Activated effector memory CD4-positive, alpha-beta T cell treated with Interleukin-2 at 50 U/mL for 16 hours (primary cell): ENCODE measurements at regions not wholly inside any gene's neighbourhood (a gene's known extent, or its start where the extent isn't known, plus 50 kb on each side); places are given as distances from the start of the nearest gene placed in this dataset.

Source experiments
- DNase-seq: peaks from one replicate; pipeline ENCODE4 v3.0.0-alpha.2; 2020

DNA sequence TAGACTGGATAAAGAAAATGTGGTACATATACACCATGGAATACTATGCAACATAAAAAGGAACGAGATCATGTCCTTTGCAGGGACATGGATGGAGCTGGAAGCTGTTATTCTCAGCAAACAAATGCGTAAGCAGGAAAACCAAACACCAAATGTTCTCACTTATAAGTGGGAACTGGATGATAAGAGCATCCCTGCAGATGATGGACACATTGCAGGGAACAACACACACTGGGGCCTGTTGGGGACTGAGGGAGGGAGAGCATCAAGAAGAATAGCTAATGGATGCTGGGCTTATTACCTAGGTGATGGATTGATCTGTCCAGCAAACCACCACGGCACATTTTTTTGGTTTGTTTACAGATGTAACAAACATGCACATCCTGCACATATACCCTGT is 470.5 kb upstream of the CITED2 start:
- no peak for DNase-seq

DNA sequence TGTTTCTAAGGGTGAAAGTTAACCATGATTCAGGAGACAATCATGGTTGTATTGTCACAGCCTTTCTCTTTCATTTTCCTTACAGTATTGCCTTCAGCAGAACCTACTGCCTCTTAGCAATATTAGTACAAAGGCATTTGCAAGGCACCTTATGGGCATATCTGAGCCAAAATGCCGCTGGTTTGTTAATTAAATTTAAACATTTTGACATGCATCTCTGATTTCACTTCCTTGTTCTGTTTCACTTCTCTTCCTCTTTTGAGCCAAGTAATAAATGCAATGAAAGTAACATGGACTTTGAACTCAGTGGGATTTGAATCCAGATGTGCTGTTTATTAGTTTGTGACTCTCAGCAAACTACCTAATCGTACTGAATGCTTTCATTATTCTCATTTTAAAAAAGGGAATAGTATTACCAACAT is 467.4 kb upstream of the CITED2 start:
- no peak for DNase-seq

DNA sequence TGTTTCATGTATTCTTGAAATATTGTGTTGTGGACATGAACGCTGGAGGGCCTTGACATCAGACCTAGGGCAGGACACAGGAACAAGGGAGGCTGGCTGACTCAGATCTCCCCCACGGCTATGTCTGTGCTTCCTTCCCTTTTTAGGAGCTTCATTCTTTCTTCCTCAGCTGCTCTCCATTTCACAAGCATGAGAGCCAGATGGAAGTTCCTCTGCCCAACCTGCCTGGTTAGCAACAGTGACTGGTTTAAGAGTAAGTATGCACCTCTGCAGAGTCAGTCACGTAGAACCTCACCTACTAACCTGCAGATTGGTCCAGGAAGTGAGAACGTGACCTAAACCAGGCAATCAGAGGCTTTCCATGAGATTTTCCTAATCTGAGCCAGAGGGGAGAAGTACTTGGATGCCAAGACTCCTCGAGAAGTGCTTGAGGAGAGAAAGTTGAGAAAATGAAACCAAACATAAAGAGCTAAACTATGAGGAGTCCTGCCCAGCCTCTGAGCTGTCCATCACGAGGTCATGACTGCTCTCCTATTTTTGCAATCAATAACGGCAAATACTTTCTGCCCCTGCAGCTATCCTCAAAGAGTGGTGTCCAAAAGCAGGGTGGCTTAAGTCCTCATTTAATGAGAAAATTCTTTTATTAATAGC is 465.2 kb upstream of the CITED2 start:
- DNase-seq: no peak

DNA sequence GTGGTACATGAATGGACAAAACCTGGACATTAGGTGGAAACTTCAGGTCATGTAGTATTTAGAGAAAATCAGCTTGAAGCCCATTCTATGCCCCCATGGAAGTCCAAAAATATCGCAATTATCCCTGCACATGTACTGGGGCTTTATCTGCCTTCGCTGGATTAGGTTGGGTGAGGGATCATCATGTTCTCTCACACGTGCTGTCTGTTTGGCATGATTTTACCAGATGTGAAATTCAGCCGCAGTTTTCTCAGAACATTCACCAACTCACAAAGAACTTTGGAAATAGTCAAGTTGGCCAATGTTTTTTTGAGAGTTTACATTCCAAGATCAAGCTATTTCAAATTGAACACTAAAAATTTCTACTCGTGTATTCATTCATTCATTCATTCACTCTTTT is 459.8 kb upstream of the CITED2 start:
- no peak for DNase-seq

DNA sequence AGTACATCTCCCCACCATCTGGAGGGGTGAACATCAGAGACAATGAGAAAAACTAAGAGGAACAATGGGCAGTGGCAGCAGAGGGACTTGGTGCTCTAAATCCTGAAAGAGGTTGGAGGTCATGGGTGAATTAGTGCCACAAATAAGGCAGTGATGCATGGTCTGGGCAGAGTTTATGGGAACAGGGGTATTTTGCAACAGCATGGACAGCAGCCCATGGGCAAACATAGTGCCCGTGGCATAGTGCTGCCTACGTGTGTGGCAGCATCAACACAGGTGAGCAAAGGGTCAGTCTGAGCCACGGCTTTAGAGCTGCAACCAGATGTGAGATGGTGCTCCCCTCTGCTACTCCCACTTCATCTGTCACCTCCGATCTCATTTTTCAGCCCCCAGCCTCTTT is 459.1 kb upstream of the CITED2 start:
- no peak for DNase-seq

DNA sequence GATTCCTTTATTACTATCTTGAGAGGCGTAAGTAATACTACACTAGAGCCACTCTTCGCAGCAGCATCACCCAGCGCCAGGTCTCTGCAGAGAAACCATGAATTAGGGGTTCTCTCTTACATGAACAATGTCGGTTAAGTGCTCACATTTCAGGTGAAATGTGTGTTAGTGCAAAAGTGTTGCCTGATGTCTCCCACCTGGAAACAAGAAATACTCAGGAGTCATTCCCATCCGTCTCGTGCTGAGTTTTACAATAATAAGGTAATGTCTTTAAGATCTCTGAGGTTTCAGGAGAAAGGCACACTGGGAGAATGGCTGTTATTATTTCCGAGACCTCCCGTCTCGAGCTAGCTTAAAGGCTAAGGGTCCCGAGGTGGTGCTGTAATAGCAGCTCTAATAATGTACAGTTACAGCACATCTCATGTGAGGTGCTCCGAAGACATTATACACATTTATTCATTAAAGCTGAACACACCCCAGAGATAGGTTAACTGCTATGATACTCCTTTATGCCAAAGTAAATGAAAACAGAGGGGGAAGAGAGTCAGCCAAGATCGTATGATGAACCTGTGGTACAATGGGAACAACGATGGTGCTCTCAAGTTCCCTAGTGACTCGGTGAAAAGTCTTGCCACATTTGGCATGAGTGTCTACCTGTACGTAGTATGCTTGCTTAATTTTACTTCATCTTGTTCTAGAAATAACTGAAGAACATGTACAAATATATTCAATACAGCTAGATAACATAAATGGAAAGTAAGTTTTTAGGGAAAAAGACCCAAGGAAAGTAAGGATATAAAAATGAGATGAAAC is 458.3 kb upstream of the CITED2 start:
- no peak for DNase-seq

DNA sequence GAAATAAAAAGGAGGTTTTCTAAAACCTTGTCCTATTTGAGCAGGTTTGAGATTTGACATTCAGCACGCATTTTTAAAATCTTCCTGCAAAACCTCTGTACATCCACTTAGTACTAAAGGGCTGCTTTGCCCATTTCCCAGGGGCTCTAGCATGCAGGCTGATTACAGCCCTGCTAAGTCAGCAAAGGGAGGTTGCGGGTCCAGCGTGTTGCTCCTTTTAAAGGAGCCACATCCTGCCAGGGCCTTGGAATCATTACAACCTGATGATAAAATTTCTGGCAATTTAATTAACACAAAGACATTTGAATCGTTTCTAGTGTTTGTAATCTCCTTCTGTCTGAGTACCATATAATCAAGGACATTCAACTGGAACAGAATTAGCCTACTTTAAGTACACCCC is 455.1 kb upstream of the CITED2 start:
- DNase-seq: no peak

DNA sequence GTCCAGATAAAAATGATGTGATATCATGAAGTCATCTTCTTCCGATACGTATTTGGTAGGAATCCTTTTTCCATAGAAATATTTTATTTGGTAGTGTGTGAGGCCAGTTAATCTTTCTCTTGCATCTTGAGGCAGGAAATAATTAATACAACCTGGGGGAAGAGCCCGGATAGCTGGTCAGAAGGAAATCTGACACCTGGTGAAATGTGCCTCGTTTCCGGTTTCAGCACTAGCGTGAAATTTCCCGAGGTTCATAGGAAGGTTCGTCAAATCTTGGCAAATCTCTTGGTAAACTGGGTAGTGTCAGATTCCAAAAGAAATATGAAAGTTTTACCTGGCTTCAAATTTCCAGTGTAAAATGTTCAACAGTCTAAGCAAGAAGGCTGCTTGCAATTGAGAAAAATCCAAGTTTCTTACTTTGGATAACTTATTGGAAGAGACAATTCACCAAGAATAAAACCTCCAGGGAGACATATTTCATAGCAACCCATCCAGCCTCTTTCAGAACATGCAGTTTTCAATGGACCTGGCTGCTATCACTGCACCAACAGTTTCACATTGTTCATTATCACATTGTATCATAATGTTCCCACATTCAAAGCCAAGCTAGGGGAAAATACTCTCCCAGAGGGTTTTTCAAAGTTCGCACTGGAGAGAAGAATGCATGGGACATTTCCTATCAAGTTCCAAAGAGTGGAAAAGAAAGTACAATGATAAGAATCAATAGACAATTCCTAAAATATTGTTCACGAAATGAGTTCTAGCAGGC is 454.5 kb upstream of the CITED2 start:
- DNase-seq: no peak

DNA sequence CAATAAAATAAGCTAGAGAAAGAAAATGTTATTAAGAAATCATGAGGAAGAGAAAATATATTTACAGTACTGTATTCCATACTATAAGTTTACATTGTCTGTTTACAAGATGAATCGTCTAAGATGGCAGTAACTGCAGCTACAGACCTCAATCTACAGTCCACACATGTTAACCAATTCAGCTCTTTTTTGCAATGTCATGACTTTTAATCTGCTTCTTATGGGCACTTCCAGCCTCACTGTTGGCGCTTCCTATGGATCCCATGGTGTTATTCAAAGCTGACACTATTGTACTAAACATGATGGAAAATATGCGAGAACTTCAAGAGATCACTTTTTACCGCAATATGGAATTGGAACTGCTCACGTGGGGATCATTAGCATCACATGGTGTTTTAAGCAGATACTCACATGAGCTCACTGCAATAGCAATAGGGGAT is 451.5 kb upstream of the CITED2 start:
- no peak for DNase-seq

DNA sequence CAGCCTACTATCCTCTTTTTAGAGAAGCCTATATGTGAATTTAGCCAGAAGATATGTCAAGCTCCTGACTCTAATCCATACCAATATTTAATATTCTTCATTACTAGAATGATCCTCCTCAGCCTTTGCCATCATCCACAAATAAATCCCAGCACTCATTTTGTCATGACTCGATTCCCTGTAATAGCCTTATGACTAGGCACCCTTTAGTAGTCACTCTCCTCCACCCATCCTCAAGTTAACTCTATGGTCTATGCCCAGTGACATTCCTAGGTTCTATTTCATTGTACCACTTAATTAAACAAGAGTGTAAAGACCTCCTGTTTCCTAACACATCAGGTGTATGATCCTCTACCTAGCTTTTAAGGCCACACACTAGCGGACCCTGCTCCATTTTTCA is 450.4 kb upstream of the CITED2 start:
- no peak for DNase-seq

DNA sequence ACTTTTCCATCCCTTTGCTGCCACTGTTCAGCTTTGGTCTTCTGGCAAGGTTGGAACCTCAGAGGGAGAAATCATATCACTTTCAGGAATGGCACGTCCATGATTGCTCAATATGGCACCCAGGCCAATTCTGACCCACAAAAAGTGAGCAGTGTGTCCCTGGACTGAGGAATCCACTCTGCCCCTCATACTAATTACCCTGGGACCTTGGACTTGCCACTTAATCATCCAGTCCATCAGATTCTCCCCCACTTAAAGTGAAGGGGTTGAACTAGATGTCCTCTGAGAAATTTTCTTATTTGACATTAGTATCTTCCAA is 449.3 kb upstream of the CITED2 start:
- DNase-seq: no peak

DNA sequence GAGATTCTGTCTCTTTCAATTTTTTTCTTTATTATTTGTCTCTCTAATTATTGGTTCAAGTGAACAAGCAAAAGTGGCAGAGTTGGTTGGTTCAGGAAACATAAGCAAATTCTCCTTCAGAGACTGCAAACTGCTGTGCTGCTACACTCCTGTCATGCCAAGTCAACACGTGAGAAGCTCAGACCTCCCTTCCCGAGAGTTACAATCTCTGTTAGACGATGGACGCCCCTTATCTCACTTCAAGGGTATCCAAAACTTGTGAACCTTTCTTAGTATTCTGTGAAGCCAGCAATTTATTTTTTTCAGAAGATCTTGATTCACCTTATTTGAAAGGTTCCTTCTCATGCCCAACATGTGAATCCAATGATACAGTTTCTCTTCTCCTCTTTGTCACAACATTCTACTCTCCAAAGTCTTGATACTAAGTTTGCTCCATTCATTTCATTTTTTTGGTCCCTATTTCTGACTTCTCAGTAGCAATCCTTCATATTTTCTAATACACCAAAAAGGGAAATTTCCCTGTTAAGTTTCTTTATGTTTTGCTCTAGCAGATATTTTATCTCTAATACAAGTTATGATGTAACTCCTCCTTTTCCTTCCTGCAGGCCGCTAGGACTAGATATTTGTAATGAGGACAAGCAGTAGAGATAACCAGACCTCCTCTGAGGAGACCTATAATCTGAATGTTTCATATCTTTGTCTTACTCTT is 448.8 kb upstream of the CITED2 start:
- no peak for DNase-seq

DNA sequence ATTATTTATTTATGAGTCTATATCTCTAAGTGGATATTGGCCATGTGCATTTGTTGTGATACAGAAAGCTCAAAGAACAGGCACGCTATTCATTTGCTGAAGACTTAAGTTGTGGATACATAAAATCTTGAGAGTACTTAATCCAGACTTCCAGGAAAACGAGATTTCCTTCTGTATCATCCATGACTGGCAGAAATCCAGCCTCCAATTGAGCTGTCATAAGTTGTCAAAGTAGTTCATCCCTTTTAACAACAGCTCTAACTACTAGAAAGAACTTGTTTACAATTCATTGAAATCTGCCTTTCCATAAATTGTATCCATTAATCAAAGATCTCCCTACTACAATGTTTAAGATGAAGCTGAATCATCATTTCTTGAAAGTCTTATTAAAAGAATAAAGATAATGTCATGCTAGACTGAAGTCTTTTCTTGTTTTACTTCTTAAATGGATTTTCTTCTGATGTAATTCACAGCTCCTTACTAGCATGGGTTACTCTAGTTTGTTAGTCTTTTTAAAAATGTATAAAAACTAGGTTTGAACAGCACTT is 447.3 kb upstream of the CITED2 start:
- no peak for DNase-seq

DNA sequence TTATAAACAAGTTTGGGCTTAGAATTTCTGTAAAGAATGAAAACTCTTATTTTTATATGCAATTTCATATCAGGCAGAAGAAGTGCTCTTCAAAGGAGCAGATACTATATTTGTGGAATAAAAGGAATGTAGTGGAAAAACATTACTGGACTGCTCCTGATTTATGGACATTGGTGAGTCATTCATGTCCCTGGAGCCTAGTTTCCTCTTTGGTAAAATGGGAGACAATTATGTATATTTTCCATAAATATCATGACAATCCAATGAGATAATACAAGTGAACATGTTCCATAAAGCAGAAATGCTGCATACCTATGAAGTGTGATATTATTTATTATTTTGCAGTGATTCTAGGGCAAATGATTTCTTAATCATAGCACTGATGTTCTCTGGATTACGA is 445.8 kb upstream of the CITED2 start:
- DNase-seq: no peak

DNA sequence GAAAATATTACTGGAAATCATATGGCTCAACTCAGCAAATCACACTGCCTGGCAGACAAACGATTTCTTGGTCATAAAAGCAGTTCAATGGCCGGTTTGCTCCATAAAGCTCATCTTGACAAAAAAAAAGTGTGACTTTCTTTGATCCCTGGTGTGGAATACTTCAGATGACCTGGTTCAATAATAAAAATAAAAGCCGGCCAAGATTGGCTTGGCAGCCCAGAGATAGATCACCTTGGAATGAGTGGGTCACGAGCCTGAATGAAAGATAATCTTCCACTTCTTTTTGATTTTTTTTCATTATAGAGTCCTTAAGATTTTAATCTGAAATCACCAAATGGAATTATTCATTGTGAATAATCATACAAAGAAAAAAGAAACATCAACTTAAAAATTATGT is 445.3 kb upstream of the CITED2 start:
- DNase-seq: no peak

DNA sequence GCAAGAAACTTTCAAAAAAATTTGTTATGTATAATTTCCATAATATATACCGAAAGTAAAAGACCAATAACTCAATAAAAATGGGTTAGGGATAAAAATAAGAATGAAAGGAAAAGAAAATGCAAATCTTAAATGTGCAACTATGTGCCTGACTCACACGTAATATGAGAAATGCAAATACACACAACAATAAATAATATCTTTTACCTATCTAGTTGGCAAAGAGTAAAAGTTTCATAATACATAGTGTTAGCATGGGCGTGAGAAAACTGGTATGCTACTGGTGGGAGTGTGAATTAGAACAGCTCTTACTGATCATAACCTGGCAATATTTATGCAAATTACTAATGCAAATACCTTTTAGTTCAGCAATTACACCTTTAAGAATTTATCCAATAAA is 438.5 kb upstream of the CITED2 start:
- no peak for DNase-seq

DNA sequence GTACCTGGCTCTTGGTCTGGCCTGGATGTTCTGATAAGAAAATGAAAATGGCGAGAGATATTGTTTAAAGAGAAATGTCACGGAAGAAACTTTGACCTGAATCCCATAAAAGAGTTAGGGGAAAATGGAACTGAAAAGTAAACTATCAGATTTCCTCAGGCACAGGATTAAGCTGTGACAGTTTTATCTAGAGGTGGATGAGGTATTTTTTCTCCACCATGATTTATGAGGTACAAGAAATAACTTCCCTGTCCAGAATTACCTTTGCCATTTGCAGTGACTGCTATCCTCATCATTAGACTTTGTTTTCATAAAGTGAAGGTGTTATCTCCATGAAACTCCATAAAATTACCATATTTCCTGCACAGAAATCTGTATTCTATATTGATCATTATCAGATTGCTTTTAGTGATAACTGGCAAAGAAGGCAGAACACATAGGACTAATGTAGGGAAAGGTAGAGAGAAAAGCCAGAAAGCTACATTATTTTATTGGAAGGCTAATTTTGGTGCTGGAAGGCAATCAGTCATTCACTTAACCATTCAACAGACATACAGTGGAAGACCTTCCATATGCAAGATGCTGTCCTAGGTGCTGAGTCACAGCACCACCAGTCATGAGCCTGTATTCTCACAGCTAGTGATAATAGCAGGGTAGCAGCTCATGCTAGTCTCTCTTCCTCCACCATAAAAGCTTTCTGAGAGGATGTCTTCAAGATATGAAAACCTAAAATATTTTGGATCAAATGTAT is 427.3 kb upstream of the CITED2 start:
- DNase-seq: no peak

DNA sequence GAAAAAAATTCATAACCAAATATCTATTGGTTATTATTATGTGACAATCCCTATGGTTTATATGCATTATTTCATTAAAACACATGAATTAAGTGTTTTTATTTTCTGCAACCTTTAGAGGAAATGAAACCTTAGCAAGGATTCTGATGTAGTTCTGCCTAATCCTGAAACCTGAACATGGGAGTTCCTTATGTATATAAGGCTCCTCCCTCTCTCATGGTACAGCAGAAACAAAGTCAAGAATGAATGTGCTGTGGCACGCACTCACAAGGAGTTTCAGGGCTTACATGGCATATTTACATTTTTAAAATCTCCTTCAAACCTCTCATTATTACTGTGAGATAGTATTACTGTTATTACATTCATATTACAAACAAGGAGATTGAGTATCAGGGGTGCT is 426.4 kb upstream of the CITED2 start:
- DNase-seq: no peak

DNA sequence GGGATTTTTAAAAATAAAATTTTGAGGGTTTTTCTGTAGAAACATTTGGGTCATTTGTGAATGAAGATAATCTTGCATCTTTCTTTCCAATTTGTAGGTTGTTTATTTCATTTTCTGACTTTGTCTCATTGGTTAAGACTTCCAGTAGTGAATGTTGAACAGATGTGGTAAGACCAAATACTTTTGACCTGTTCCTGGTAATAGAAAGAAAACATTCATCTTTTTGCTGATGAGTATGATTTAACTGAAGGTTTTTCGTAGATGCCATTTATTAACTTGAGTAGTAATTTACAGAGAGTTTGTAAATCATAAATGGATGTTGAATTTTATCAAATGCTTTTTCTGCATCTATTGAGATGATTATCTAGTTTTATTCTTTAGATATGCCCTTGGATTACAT is 416.1 kb upstream of the CITED2 start:
- no peak for DNase-seq

DNA sequence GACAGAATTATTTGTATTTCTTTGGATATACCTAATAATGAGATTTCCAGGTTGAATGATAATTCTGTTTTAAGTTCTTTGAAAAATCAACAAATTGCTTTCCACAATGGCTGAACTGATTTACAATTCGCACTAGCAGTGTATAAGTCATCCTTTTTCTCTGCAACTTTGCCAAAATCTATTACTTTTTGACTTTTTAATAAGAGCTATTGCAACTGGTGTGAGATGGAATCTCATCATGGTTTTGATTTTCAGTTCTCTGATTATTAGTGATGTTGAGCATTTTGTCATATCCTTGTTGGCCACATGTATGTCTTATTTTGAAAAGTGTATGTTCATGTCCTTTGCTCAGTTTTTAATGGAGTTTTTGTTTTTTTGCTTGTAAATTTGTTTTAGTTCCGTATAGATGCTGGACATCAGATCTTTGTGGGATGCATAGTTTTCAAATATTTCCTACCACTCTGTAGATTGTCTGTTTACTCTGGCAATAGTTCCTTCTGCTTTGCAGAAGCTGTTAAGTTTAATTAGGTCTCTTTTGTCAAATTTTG is 409.8 kb upstream of the CITED2 start:
- DNase-seq: no peak

DNA sequence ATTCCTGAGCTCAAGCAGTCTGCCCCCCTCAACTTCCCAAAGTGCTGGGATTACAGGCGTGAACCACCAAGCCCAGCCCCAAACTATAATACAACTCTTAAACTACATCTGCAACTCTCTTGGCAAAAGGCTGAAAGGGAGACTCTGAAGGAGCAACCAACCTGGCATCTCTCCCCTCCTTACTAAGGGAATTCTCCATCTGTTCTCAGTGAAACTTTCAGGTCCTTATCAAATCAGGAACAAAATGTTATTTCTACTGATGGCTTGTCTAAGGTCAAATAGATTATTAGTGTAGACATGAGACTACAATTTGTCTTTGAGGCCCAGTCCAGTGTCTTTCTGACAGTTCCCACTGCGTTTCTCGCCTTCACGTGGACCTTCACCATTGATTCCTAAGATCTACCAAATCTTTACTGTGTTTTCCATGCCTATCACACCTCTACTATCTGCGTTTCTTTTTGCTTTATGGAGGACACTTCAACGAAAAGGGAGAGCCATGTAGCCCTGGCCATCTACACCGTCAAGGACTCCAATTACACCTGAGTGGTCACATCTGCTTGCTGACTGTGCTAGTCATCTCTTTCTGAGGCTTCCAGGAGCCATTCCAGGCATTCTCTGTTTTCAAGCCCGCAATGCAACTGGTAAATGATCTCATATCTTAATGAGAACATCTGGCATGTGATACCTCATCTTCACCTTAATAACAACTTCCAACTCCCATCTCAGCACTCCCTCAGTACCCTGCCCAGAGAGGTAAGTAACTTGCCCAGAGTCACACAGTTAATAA is 405.7 kb upstream of the CITED2 start:
- no peak for DNase-seq
